K562 (cell line): ENCODE measurements at regions not wholly inside any gene's neighbourhood (a gene's known extent, or its start where the extent isn't known, plus 50 kb on each side); places are given as distances from the start of the nearest gene placed in this dataset.

Source experiments
- CBFB ChIP-seq: sonication (generic); formaldehyde crosslinking; IDR thresholded peaks from 2 replicates; pipeline ENCODE4 v1.4.0; 2020; ENCODE audit warnings: mild to moderate bottlenecking, missing genetic modification reagents
- CTCF ChIP-seq, 3 experiments: IDR thresholded peaks in 2 of 3; conservative IDR thresholded peaks in 1 of 3; 2 replicates each; pipeline ENCODE4 v1.5.1; 2011 to 2012; ENCODE audit warnings: low read length in 3 of 3, mild to moderate bottlenecking in 3 of 3, control low read depth in 2 of 3, improper control_type of control experiment in 1 of 3, inconsistent platforms in 1 of 3, low read depth in 1 of 3, mixed read lengths in 1 of 3, moderate library complexity in 1 of 3; ENCODE audit not compliant: insufficient read depth in 2 of 3
- EZH2 ChIP-seq: IDR thresholded peaks from 2 replicates; pipeline ENCODE4 v1.6.1; 2012; ENCODE audit warnings: low read depth, mild to moderate bottlenecking, inconsistent platforms, low read length, borderline replicate concordance
- HDAC2 ChIP-seq: fragments of 450-650 bp; IDR thresholded peaks from 2 replicates; pipeline ENCODE4 v1.6.1; 2016; ENCODE audit warnings: mild to moderate bottlenecking
- KDM1A ChIP-seq, 2 experiments: fragments of 450-650 bp; IDR thresholded peaks; 2 replicates each; pipeline ENCODE4 v1.6.1; 2016; ENCODE audit warnings: mild to moderate bottlenecking in 2 of 2
- MAFG ChIP-seq: fragments of 450-650 bp; conservative IDR thresholded peaks from 2 replicates; pipeline ENCODE4 v1.6.1; 2016; ENCODE audit warnings: missing genetic modification characterization, missing compliant biosample characterization
- MTA3 ChIP-seq: fragments of 450-650 bp; formaldehyde crosslinking; IDR thresholded peaks from 2 replicates; pipeline ENCODE4 v1.6.1; 2017; ENCODE audit warnings: mild to moderate bottlenecking, borderline replicate concordance
- MYC ChIP-seq, 2 experiments: fragments of 250-450 bp in 1 of 2; sonication (Bioruptor Pico) in 1 of 2; IDR thresholded peaks; 2 replicates each; pipeline versions ENCODE4 v1.5.1 to v1.6.1; 2012 to 2021; ENCODE audit warnings: low read depth in 2 of 2, borderline replicate concordance in 1 of 2, improper control_type of control experiment in 1 of 2, low read length in 1 of 2, mild to moderate bottlenecking in 1 of 2, moderate library complexity in 1 of 2
- SREBF1 ChIP-seq: fragments of 150-350 bp; IDR thresholded peaks from 2 replicates; pipeline ENCODE4 v1.6.1; 2014; ENCODE audit warnings: antibody characterized with exemption, low read depth, low read length, borderline replicate concordance
- STAT6 ChIP-seq: sonication (generic); formaldehyde crosslinking; IDR thresholded peaks from 2 replicates; pipeline ENCODE4 v1.8.1; 2023; ENCODE audit warnings: mild to moderate bottlenecking, missing genetic modification reagents
- XRCC5 ChIP-seq: fragments of 200-400 bp; formaldehyde crosslinking; IDR thresholded peaks from 2 replicates; pipeline ENCODE4 v1.6.1; 2017; ENCODE audit warnings: low read depth, mild to moderate bottlenecking, low read length
- ZFP30 ChIP-seq: fragments of 250-450 bp; sonication (Bioruptor Pico); IDR thresholded peaks from 2 replicates; pipeline ENCODE4 v1.8.0; 2022; ENCODE audit warnings: moderate library complexity, mild to moderate bottlenecking, inconsistent platforms, borderline replicate concordance

- TF ChIP-seq MYC (IDR thresholded peaks at IDR 0.05; ENCODE audit: low read depth, low read length) (no peak), MYC (CRISPR knock-in tag; IDR thresholded peaks at IDR 0.05; ENCODE audit: borderline replicate concordance, low read depth) (no peak), HDAC2 (no peak), ZFP30 (CRISPR knock-in tag) (no peak), XRCC5 (no peak), CTCF (IDR thresholded peaks at IDR 0.05 in 2 of 3, conservative IDR thresholded peaks at IDR 0.05 in 1 of 3; ENCODE audit: insufficient read depth in 2 of 3, low read depth in 1 of 3, low read length in 3 of 3) (no peak), MAFG (tag) (no peak), CBFB (CRISPR knock-in tag) (no peak), KDM1A (IDR thresholded peaks at IDR 0.05) (no peak), EZH2 (no peak), STAT6 (no peak), SREBF1 (no peak), MTA3 (no peak)
Measured at GRCh38 chr1:4090976-4091660, 191.0 kb upstream of the C1orf174 start.
